ENCODE measurements at regions not wholly inside any gene's neighbourhood (a gene's known extent, or its start where the extent isn't known, plus 50 kb on each side); places are given as distances from the start of the nearest gene placed in this dataset.

- DNase-seq (ENCODE audit: low read depth, low spot score), result no peak
- no peaks in the 10 kb centered on the region for H3K9me3 Mint-ChIP-seq
- H3K36me3 Mint-ChIP-seq (ENCODE audit: low read depth), result no peaks in the 10 kb centered on the region
- no peak overlapping the region for H3K27ac Mint-ChIP-seq (ENCODE audit: unreplicated experiment)
- H3K4me3 Mint-ChIP-seq, result no peak overlapping the region
- H3K27me3 Mint-ChIP-seq (ENCODE audit: low read depth), result no peaks in the 10 kb centered on the region
- TF ChIP-seq CTCF (conservative IDR thresholded peaks at IDR 0.05), result no peak
- peaks cover 3% of the 10 kb centered on the region for H3K4me1 Mint-ChIP-seq
These were observed 838.4 kb upstream of the INTU start for GRCh38 chr4:126794363-126794762.

GRCh38 chr4:126798214-126798613 is 834.5 kb upstream of the INTU start:
- H3K27ac Mint-ChIP-seq (ENCODE audit: unreplicated experiment), result no peak overlapping the region
- no peaks in the 10 kb centered on the region for H3K4me1 Mint-ChIP-seq
- no peaks in the 10 kb centered on the region for H3K27me3 Mint-ChIP-seq (ENCODE audit: low read depth)
- no peaks in the 10 kb centered on the region for H3K36me3 Mint-ChIP-seq (ENCODE audit: low read depth)
- no peak overlapping the region for H3K4me3 Mint-ChIP-seq
- DNase-seq (ENCODE audit: low read depth, low spot score), result no peak
- no peaks in the 10 kb centered on the region for H3K9me3 Mint-ChIP-seq
- TF ChIP-seq CTCF (conservative IDR thresholded peaks at IDR 0.05), result no peak

GRCh38 chr4:126799416-126799815 is 833.3 kb upstream of the INTU start:
- Mint-ChIP-seq H3K27ac (ENCODE audit: unreplicated experiment) (no peak overlapping the region), H3K9me3 (no peaks in the 10 kb centered on the region), H3K4me1 (no peaks in the 10 kb centered on the region), H3K36me3 (ENCODE audit: low read depth) (no peaks in the 10 kb centered on the region), H3K27me3 (ENCODE audit: low read depth) (no peaks in the 10 kb centered on the region), H3K4me3 (no peak overlapping the region)
- TF ChIP-seq CTCF (conservative IDR thresholded peaks at IDR 0.05), result no peak
- no peak for DNase-seq (ENCODE audit: low read depth, low spot score)

- no peak overlapping the region for H3K4me3 Mint-ChIP-seq
- TF ChIP-seq CTCF (conservative IDR thresholded peaks at IDR 0.05), result no peak
- peaks cover 3% of the 10 kb centered on the region for H3K9me3 Mint-ChIP-seq
- H3K36me3 Mint-ChIP-seq (ENCODE audit: low read depth), result no peaks in the 10 kb centered on the region
- no peak for DNase-seq (ENCODE audit: low read depth, low spot score)
- H3K4me1 Mint-ChIP-seq, result no peaks in the 10 kb centered on the region
- H3K27me3 Mint-ChIP-seq (ENCODE audit: low read depth), result no peaks in the 10 kb centered on the region
- no peak overlapping the region for H3K27ac Mint-ChIP-seq (ENCODE audit: unreplicated experiment)
These were observed 832.7 kb upstream of the INTU start for GRCh38 chr4:126799971-126800574.

- TF ChIP-seq CTCF (conservative IDR thresholded peaks at IDR 0.05), result no peak
- Mint-ChIP-seq H3K36me3 (ENCODE audit: low read depth) (no peaks in the 10 kb centered on the region), H3K4me1 (no peaks in the 10 kb centered on the region), H3K4me3 (no peak overlapping the region), H3K9me3 (peaks cover 3% of the 10 kb centered on the region), H3K27ac (ENCODE audit: unreplicated experiment) (no peak overlapping the region), H3K27me3 (ENCODE audit: low read depth) (no peaks in the 10 kb centered on the region)
- DNase-seq (ENCODE audit: low read depth, low spot score), result no peak
These were observed 832.1 kb upstream of the INTU start for GRCh38 chr4:126800575-126801141.

Data from neural crest cell (in vitro differentiated cells).